T47D (cell line): ENCODE measurements at regions not wholly inside any gene's neighbourhood (a gene's known extent, or its start where the extent isn't known, plus 50 kb on each side); places are given as distances from the start of the nearest gene placed in this dataset.

Source experiments
- DNase-seq, 2 experiments: peaks; one replicate each; pipeline versions ENCODE4 v3.0.0 to v3.0.0-alpha.2; 2011 to 2012; ENCODE audit warnings: low read depth in 1 of 2, low spot score in 1 of 2
- JUND ChIP-seq: IDR thresholded peaks from 2 replicates; pipeline ENCODE4 v1.6.1; 2012; ENCODE audit warnings: low read depth
- in situ Hi-C: cut with HindIII; loops from 2 replicates; pipeline ENCODE4 v1.10.0; 2016; ENCODE audit warnings: low sequenced_read_pairs, low pct_unique_long_range_greater_than_20kb

DNA sequence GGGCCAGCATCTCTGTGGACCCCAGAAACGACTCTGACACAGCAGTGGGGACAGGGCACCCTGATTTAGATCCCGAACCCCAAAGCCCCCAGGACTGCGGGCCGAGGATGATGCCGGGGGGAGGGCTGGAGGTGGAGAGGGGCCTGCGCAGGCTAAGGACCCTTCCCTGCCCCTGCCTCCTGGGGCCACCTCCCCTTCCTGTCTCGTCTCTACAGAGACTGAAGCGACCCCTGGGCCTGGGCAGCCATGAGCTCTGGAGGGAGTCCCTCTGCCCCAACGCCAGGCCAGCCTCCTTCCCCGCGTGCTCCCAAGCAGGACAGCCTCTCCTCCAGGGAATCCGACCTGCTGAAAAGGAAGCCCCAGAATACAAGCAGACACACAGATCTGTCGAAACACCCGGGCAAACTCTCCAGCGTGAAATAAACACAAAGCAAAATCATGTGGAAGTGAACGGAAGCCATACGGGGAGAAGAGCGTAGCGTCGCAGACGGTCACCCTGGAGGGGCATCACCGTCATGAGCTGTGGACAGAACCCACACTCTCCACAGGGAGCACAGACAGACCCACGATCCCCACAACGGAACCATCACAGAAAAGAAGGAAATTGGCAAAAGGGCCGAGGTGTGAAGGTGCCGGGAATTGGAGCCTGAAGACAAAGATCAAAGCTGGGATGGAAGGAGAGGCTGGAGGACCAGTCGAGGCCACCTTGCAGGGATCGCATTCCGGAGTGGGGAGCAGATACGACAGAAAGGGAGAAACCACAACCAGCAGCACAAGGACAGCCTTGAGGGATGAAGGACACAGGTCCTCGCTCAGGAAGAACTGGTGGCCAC is 51.0 kb upstream of the CTDP1 start:
- in situ Hi-C loops = no loop called here
- DNase-seq = no peak
- TF ChIP-seq JUND = no peak

DNA sequence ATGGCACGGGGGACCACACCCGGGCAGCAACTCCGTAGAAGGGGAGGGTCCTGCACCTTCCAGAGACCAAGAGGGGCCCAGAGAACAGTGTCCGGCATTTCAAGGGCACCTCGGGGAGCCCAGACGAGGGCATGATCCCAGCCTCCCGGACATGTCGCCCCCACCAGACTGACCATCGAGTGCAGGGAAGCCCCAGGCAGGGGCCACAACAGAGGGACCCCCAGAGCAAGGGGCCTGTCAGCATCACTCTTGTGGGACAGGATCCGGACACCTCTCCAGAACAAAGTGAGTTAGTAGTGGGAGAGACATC is 50.4 kb upstream of the CTDP1 start:
- TF ChIP-seq JUND = no peak

DNA sequence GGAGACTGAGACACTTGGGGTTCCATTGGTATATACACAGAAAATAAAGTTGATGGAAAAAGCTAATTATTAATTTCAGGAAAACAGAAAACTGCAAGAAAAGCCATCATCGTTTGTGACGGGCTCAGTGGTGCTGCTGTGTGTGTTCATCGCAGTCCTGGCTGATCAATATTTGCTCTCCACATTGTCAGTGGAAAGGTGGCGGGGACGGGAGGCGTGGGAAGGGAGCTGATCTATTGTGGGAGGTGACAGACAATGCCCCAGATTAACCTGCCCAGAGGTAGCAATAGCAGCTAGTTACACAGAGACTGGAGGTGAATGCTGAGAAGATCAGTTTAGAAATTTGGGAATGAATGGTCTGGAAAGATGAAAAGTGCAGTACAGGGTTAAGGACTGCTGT is 50.0 kb upstream of the CTDP1 start:
- TF ChIP-seq JUND = no peak
- in situ Hi-C loops = no loop called here
- DNase-seq = no peak

More for the DNA sequence above, 50.4 kb upstream of the CTDP1 start:
- DNase-seq = no peak
- in situ Hi-C loops = no loop called here
